Heart left ventricle (tissue), 16 donors: ENCODE measurements at regions not wholly inside any gene's neighbourhood (a gene's known extent, or its start where the extent isn't known, plus 50 kb on each side); places are given as distances from the start of the nearest gene placed in this dataset.

Experiments used
- ATAC-seq, 4 donors: fragments of 200-7000 bp; cut with Tn5 transposase; one replicate each; pipeline ENCODE4 v1.9.1; 2020 to 2022; ENCODE audit warnings: moderate library complexity in 4 of 4, mild to moderate bottlenecking in 3 of 4, moderate number of reproducible peaks in 1 of 4
- DNase-seq, 5 donors: peaks; one replicate each; pipeline ENCODE4 v3.0.0-alpha.2; 2020
- H3K27ac ChIP-seq, 12 donors: fragments of 200-600 bp; sonication (generic) in 4 of 12; one replicate each; pipeline versions ENCODE4 v1.5.0 to v1.8.0; 2016 to 2022; ENCODE audit warnings: mild to moderate bottlenecking in 2 of 12
- H3K27me3 ChIP-seq, 9 donors: fragments of 200-600 bp; sonication (generic) in 2 of 9; one replicate each; pipeline versions ENCODE4 v1.5.1 to v1.8.0; 2016 to 2022; ENCODE audit warnings: mild to moderate bottlenecking in 3 of 9
- H3K36me3 ChIP-seq, 9 donors: fragments of 200-600 bp; sonication (generic) in 2 of 9; one replicate each; pipeline versions ENCODE4 v1.5.0 to v1.8.0; 2018 to 2022; ENCODE audit warnings: mild to moderate bottlenecking in 2 of 9
- H3K4me1 ChIP-seq, 12 donors: fragments of 200-600 bp; sonication (generic) in 4 of 12; one replicate each; pipeline versions ENCODE4 v1.5.0 to v1.8.0; 2016 to 2022; ENCODE audit warnings: mild to moderate bottlenecking in 3 of 12
- H3K4me3 ChIP-seq, 12 donors: fragments of 200-600 bp; sonication (generic) in 4 of 12; one replicate each; pipeline versions ENCODE4 v1.5.0 to v1.8.0; 2017 to 2022; ENCODE audit warnings: mild to moderate bottlenecking in 9 of 12, moderate library complexity in 4 of 12
- H3K9me3 ChIP-seq, 12 donors: fragments of 200-600 bp; sonication (generic) in 4 of 12; one replicate each; pipeline versions ENCODE4 v1.5.0 to v1.8.0; 2016 to 2022; ENCODE audit warnings: mild to moderate bottlenecking in 1 of 12
- POLR2A ChIP-seq, 2 donors: fragments of 450-650 bp; IDR thresholded peaks; one replicate each; pipeline ENCODE4 v1.6.1; 2017; ENCODE audit warnings: antibody characterized with exemption in 2 of 2, mild to moderate bottlenecking in 2 of 2, moderate library complexity in 2 of 2
- WGBS, 4 donors: extraction: QIAGEN DNeasy Blood & Tissue Kit in 2 of 4; methylation state at CpG; one replicate each; pipeline versions ENCODE4 v1.1.5 to v1.1.7; 2013 to 2018; 5-methylcytosine and 5-hydroxymethylcytosine counted together
- intact Hi-C, 10 donors: fragments of 100-400 bp; cut with DNase I; formaldehyde crosslinking; loops; one replicate each; pipeline versions ENCODE4 v1.11.1 to v1.14.2; 2022
- TF ChIP-seq, protein P1 (sequence below), 12 donors: fragments of 200-600 bp; sonication (generic) in 4 of 12; IDR thresholded peaks; one replicate each; pipeline versions ENCODE4 v1.5.0 to v1.8.0; 2018 to 2022; ENCODE audit warnings: antibody characterized with exemption in 12 of 12, mild to moderate bottlenecking in 5 of 12
- donor health status: ischemic (EF 13 %, LVEDD 7.1; RV severe dilation, severe dysfunction).
- donor health status: healthy with polysubstance abuse.
- donor health status: DM: no; HTN: yes; CAD: no.
- donor health status: DM: no; HTN: no; CAD: no.
- donor health status: ischemic (EF 25% LVEDD 6.9; RV normal size, moderate dysfunction).
- donor health status: ischemic (EF 25% LVEDD 5.7; RV mildly dilated, moderate dysfunction).
- donor health status: healthy.
- donor health status: DM: yes; HTN: yes; CAD: no.
- donor health status: ischemic (EF 35%, LVEDD 5.7; RV mildly dilated, moderate dysfunction).
- donor health status: nonischemic (EF 11% LVEDD 7.7; RV severe dilation, severe dysfunction).
- donor health status: DM: yes; HTN: yes; CAD: no.
- donor health status: PGD.
- donor health status: ischemic (EF 29% LVEDD 5.4; RV normal size, mild dysfunction).
- donor health status: nonischemic (EF 23%, LVEDD 6.1; RV moderate dilation, normal function).

DNA sequence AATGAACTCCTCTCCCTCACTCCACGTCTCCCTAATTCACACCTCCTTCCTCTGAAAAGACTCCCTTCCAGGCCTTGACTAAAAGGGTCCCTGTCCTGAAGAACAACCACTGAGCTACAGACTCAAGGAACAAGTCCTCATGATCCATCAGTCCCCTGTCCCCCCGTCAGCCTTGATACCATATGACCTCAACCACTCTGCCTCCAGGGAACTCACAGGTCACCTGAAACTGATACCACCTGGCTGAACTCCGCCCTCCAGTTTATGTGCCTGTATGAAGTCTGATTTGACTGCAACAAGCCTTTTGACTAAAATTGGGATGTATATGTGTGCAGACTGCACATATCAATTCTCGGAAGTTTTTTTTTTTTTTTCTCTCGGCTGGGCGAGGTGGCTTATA is 88.7 kb downstream of the UGCG start:
- peak overlapping the region in 2 of 12 donors; percentile 34 to 57 for H3K27ac ChIP-seq
- no peak for TF ChIP-seq POLR2A (IDR thresholded peaks at IDR 0.05)
- ATAC-seq (no peak), DNase-seq (no peak)
- intact Hi-C loops, result no loop called here
- H3K27me3 ChIP-seq, result no peaks in the 10 kb centered on the region
- peaks cover 0 to 31% (median 0%) of the 10 kb centered on the region in 12 donors for H3K4me1 ChIP-seq
- H3K9me3 ChIP-seq, result peaks cover 0 to 2% (median 0%) of the 10 kb centered on the region in 12 donors
- 92 to 94% (median 93%) methylated on average over 6 of the region's 6 CpGs for WGBS, 4 donors
- no peaks in the 10 kb centered on the region for H3K36me3 ChIP-seq
- H3K4me3 ChIP-seq, result no peak overlapping the region

DNA sequence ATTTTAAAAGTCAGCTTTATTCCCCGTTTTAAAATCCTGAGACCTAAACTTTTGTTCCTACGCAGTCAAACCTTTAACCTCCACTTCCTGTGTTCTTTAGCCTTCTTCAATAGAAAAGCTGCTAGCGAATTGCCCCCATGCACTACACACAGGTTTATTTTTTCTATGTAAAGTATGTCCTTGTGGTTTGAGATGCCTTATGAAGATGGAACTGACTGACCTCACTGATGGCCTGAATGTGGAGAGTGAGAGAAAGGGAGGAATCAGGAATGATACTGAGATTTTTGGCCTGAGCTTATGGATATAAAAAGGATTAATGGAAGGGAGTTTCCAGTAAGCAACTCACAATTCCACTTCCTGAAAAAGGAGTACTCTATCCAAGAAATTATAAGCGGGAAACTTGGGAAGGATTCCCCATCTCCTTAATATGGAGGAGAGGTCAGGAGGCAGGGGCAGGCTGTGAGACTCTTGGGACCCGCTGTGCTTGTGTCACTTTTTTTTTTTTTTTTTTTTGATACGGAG is 89.5 kb downstream of the UGCG start:
- Histone ChIP-seq H3K9me3 (peaks cover 0 to 10% (median under 1%) of the 10 kb centered on the region in 12 donors), H3K4me1 (peaks cover 0 to 31% (median 0%) of the 10 kb centered on the region in 12 donors), H3K27ac (peak overlapping the region in 4 of 12 donors; percentile 18 to 57 (median 29)), H3K4me3 (no peak overlapping the region), H3K36me3 (no peaks in the 10 kb centered on the region), H3K27me3 (no peaks in the 10 kb centered on the region)
- intact Hi-C loops, result no loop called here
- TF ChIP-seq, protein P1, sequence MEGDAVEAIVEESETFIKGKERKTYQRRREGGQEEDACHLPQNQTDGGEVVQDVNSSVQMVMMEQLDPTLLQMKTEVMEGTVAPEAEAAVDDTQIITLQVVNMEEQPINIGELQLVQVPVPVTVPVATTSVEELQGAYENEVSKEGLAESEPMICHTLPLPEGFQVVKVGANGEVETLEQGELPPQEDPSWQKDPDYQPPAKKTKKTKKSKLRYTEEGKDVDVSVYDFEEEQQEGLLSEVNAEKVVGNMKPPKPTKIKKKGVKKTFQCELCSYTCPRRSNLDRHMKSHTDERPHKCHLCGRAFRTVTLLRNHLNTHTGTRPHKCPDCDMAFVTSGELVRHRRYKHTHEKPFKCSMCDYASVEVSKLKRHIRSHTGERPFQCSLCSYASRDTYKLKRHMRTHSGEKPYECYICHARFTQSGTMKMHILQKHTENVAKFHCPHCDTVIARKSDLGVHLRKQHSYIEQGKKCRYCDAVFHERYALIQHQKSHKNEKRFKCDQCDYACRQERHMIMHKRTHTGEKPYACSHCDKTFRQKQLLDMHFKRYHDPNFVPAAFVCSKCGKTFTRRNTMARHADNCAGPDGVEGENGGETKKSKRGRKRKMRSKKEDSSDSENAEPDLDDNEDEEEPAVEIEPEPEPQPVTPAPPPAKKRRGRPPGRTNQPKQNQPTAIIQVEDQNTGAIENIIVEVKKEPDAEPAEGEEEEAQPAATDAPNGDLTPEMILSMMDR (IDR thresholded peaks at IDR 0.05), result no peak
- TF ChIP-seq POLR2A (IDR thresholded peaks at IDR 0.05), result no peak
- WGBS, 4 donors, result 42 to 60% (median 52%) methylated on average over 6 of the region's 6 CpGs
- peak in 2 of 5 donors; percentile 19 to 36 for DNase-seq
- ATAC-seq, result peak in 3 of 4 donors; percentile 22 to 65 (median 37)
